IPS DF 19.7 (cell line): ENCODE measurements at regions not wholly inside any gene's neighbourhood (a gene's known extent, or its start where the extent isn't known, plus 50 kb on each side); places are given as distances from the start of the nearest gene placed in this dataset.

Experiments
- DNase-seq: peaks from one replicate; pipeline ENCODE4 v3.0.0-alpha.2; 2013; ENCODE audit warnings: low read depth, low spot score

DNA sequence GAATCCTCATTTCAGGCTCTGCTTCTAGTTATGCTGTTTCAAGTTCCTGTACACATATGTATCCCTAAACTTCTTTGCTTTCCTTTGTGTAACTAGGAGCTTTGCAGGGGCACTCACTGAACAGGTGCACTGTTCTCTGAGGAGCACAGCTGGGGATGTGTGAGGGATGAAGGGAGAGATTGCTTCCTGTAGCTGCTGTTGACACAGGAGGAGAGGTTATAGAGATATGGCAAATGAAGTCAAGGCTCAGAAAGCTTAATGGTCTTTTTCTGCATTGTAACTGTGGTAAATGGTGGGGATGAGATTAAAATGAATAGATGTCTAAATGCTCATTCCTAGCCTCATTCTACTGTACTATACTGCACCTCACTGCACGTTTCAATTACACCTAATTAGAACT, 454.3 kb downstream of the BTBD3 start:
- no peak for DNase-seq

- DNase-seq: no peak
These were observed 454.9 kb downstream of the BTBD3 start for GRCh38 chr20:12372557-12372956.

- DNase-seq: no peak
These were observed 458.3 kb downstream of the BTBD3 start for GRCh38 chr20:12375967-12376366.

DNA sequence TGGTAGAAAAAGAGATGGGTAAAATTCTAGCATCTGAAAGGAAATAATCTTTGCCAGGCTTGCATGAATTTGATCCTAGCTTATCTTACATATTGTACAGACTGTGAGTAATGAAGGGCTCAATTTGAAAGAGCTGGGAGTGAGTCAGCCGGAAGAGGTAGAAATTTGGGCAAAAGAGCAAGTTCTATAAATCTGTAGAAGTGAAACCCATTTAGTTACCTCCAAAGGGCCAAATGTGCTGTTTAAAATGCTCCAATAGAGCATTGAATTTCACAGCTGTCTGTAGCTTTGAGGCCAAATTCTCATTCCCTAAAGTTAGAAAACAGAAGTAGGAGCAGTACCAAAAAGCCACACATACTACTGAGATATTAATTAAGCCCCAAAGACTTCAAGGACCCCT, 466.1 kb downstream of the BTBD3 start:
- DNase-seq: no peak

- DNase-seq: no peak
These were observed 469.1 kb downstream of the BTBD3 start for GRCh38 chr20:12386821-12387220.

DNA sequence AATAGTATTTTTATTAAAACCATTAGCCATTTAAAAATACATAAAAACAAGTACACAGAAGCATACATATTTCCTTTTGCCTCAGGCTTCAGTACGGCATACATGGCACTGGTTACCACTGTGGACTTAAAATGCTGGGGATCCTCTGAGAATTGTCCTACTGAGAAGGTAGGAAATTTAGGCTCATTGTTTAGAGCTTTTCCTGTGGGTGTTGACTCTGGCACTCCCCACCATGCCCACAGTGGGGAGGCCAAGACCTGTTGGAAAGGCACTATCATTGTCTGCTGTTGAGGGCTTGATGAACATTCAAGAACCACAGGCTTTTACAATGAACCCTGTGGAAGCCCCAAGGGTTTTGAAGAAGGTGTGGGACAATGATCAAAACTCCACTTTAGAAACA, 473.4 kb downstream of the BTBD3 start:
- DNase-seq: no peak

DNA sequence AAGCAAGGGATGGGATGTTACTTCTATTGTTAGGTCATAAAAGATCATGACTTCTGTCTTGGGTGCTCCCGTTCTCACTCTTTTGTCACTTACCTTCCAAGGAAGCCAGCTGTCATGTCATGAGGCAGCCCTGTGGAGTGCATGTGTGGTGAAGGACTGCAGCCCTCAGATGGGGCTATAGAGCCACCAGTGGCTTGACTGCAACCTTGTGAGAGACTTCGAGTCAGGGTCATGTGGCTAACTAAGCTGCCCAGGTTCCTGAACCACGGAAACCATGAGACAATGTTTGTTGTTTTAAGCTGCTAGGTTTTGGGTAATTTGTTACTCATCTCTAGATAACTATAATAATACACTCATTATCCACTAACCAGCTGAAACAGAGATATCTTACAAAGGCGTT, 477.1 kb downstream of the BTBD3 start:
- no peak for DNase-seq

GRCh38 chr20:12395353-12395752, 477.7 kb downstream of the BTBD3 start:
- no peak for DNase-seq

DNA sequence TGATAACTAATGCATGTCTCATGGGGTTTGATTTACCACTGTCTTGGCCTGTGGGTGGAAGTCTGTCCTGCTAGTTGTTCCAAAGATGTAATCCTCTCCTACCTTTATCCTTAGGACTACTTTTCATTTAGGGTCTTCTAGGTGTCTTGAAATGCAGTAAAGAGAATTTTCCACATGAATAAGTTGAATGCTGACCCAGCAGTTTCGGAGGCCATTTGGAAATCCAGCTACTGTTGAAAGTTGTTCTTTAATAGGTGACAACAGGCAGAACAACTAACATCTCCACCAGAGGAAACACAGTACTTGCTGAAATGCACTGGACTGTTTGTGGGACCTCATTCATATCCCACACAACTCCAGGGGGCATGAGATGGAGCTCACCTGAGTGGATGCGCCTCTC, 478.1 kb downstream of the BTBD3 start:
- no peak for DNase-seq

GRCh38 chr20:12399110-12399836, 481.6 kb downstream of the BTBD3 start:
- DNase-seq: no peak

- DNase-seq: no peak
These were observed 487.2 kb downstream of the BTBD3 start for GRCh38 chr20:12404941-12405340.

- no peak for DNase-seq
These were observed 489.3 kb downstream of the BTBD3 start for GRCh38 chr20:12406978-12407377.

- DNase-seq: no peak
These were observed 491.8 kb downstream of the BTBD3 start for GRCh38 chr20:12409501-12409900.

DNA sequence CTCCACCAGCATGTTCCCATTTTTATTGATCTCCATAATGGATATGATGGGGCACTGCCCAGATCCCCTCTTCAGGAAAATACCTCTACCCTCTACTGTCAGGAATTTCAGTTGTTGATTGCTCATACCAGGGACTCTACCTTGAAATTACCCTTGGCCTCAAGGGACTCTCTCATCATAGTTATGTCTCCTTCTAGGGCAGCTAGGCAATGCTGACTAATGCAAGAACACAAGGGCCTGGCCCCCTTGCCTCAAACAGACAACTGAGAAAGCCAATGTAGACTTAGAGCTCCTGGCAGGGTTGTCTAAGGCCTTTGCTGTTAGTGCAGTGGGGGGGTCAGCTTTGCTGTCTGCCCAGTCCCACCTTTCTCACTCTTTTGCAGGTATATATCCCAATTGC, 493.1 kb downstream of the BTBD3 start:
- no peak for DNase-seq

GRCh38 chr20:12411246-12411940, 493.7 kb downstream of the BTBD3 start:
- DNase-seq: no peak

- no peak for DNase-seq
These were observed 495.4 kb downstream of the BTBD3 start for GRCh38 chr20:12413116-12413515.

DNA sequence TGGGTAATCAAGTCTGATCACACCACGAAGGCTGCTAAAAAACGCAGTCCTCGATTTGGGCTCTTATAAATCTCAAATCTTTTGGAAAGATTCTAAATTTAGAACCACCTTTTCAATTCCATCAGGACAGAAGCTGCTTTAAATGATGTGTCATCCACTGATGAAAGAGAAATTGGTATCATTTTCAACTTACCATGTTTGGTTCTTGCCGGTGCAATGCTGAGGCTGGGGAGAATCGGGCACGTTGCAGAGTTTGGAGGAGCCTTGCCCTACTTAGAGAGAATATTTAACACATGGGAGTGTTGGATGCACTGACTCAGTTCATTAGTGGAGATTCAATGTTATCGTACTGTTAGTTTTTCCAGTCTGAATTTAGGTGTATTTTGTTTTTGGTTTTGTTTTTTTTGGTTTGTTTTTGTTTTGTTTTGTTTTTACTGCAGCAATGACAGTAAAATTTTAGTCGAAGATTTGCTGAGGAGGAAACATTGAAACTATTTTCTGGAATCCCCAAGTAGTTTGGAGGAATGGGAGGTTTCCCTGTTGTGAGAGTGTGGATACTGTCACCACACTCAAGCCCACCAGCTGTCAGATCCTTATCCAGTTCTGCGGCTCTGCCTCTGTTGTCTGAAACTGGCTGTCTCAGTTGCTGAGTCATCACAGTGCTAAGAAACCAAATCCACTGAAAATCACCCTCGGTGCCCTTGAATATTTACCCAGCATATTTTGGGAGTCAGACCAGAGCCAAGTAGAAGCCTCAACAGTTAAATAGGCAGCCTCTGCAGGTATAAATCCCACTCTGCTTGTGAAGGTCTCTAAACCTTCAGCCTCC, 497.0 kb downstream of the BTBD3 start:
- no peak for DNase-seq

- no peak for DNase-seq
These were observed 498.6 kb downstream of the BTBD3 start for GRCh38 chr20:12416281-12416680.

GRCh38 chr20:12433724-12434123, 516.0 kb downstream of the BTBD3 start:
- DNase-seq: no peak

- no peak for DNase-seq
These were observed 517.0 kb downstream of the BTBD3 start for GRCh38 chr20:12434672-12435071.

GRCh38 chr20:12435268-12435667, 517.6 kb downstream of the BTBD3 start:
- DNase-seq: no peak

DNA sequence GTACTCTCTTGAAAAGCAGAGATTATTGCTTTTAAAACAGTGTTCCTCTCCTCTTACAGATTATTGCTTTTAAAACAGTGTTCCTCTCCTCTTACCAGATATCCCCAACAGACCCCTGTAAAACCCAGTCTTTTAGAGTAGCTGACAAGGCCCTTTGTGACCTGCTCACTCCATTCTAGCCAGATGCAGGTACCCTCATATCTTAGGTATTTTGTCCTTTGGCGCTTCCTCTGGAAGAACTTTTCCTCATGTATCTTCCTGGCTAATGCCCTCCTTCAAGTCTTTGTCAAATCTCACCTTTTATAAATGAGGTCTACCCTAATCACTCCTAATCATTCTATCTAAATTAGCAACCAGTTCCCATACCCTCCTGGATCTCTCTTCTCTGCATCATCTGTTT, 536.0 kb downstream of the BTBD3 start:
- DNase-seq: no peak

- DNase-seq: no peak
These were observed 537.5 kb downstream of the BTBD3 start for GRCh38 chr20:12455148-12455547.
